ENCODE measurements at regions not wholly inside any gene's neighbourhood (a gene's known extent, or its start where the extent isn't known, plus 50 kb on each side); places are given as distances from the start of the nearest gene placed in this dataset.

DNA sequence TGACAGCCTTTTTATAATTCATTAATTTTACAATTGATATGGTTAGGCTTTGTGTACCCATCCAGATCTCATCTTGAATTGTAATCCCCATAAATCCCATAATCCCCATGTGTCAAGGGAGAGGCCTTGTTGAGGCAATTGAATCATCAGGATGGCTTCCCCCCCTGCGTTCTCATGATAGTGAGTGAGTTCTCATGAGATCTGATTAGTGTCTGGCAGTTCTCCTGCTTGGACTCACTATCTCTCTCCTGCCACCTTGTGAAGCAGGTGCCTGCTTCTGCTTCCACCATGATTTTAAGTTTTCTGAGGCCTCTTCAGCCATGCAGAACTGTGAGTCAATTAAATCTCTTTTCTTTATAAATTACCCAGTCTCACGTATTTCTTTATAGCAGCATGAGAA, 165.7 kb upstream of the GNAI1 start:
- CTCF ChIA-PET = no interaction called here

DNA sequence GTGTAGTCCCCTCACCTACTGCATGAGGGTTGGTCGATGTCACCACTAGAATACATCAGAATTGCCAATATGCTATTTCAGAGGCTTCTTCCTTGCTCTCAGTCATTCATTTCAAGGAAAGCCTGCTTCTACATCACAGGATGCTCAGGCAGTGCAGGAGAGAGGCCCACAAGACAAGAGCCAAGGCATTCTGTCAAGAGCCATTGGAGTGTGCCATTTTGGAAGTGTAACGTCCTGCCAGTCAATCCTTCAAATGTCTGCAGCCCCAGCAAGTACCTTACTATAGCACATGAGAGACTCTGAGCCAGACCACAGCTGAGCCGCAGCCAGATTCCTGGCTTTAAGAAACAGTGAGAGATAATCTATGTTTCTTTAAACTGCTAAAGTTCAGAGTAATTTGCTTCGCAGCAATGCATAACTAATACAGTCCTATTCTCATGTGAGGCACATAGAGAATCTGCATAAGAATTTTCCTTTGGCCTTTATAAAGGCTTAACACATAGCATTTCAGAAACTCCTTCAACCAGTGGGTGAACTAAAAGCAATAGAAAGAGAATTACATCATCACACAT, 166.5 kb upstream of the GNAI1 start:
- Mint-ChIP-seq H3K4me3 (no peak overlapping the region), H3K27me3 (no peaks in the 10 kb centered on the region), H3K9me3 (no peaks in the 10 kb centered on the region), H3K4me1 (no peaks in the 10 kb centered on the region), H3K36me3 (ENCODE audit: low read depth) (no peaks in the 10 kb centered on the region), H3K27ac (no peak overlapping the region)
- ChIA-PET CTCF (no interaction called here), POLR2A (no interaction called here)
- DNase-seq = no peak

More for the DNA sequence above, 165.7 kb upstream of the GNAI1 start:
- H3K27me3 Mint-ChIP-seq = no peaks in the 10 kb centered on the region
- no peaks in the 10 kb centered on the region for H3K9me3 Mint-ChIP-seq
- POLR2A ChIA-PET = no interaction called here
- no peaks in the 10 kb centered on the region for H3K36me3 Mint-ChIP-seq (ENCODE audit: low read depth)
- H3K4me1 Mint-ChIP-seq = no peaks in the 10 kb centered on the region
- no peak for DNase-seq
- no peak overlapping the region for H3K4me3 Mint-ChIP-seq
- no peak overlapping the region for H3K27ac Mint-ChIP-seq

GRCh38 chr7:79965946-79966345, 168.7 kb upstream of the GNAI1 start:
- H3K27me3 Mint-ChIP-seq = no peaks in the 10 kb centered on the region
- ChIA-PET POLR2A (no interaction called here), CTCF (no interaction called here)
- no peak overlapping the region for H3K4me3 Mint-ChIP-seq
- no peak overlapping the region for H3K27ac Mint-ChIP-seq
- H3K36me3 Mint-ChIP-seq (ENCODE audit: low read depth) = no peaks in the 10 kb centered on the region
- no peaks in the 10 kb centered on the region for H3K9me3 Mint-ChIP-seq
- no peaks in the 10 kb centered on the region for H3K4me1 Mint-ChIP-seq
- DNase-seq = no peak

DNA sequence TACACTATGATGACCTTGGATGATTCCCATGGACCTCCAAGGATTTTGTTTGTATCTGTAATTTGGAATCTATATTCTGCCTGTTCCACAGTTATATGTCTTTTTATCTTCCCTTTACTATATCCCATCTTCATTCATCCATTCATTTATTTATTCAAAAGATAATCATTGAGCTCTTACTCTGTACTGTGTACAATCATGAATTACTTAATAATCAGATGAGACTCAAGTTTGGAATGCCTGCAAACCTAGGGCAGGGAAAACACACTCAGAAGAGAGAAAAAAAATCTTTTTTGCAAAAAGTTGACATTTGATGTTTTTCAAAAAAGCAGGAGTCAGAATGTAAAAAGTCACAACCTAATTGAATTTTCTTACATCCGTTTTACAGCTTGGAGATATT, 170.2 kb upstream of the GNAI1 start:
- CTCF ChIA-PET = no interaction called here
- no peaks in the 10 kb centered on the region for H3K27me3 Mint-ChIP-seq
- no peak overlapping the region for H3K27ac Mint-ChIP-seq
- no peaks in the 10 kb centered on the region for H3K36me3 Mint-ChIP-seq (ENCODE audit: low read depth)
- POLR2A ChIA-PET = no interaction called here
- H3K9me3 Mint-ChIP-seq = no peaks in the 10 kb centered on the region
- no peak for DNase-seq
- H3K4me1 Mint-ChIP-seq = no peaks in the 10 kb centered on the region
- no peak overlapping the region for H3K4me3 Mint-ChIP-seq

DNA sequence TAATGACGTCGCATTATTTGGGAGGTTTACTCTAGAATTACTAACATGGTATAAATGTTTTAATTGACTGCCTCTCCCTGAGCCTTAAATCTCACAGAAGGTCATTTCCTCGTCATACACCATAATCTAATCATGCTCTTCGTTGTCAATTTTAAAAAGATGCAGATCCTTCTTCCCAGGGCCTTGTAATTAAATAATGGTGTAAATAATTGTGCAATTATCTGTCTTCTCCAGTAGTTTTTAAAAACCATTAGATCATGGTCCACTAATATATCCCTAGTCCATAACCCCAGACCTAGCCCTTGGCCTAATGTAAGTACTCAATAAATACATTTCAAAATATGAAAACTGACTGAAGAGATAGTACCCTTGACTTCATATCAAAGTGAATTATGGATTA, 181.5 kb upstream of the GNAI1 start:
- ChIA-PET CTCF (no interaction called here), POLR2A (no interaction called here)
- no peaks in the 10 kb centered on the region for H3K4me1 Mint-ChIP-seq
- no peaks in the 10 kb centered on the region for H3K27me3 Mint-ChIP-seq
- no peak overlapping the region for H3K27ac Mint-ChIP-seq
- H3K9me3 Mint-ChIP-seq = no peaks in the 10 kb centered on the region
- H3K36me3 Mint-ChIP-seq (ENCODE audit: low read depth) = no peaks in the 10 kb centered on the region
- H3K4me3 Mint-ChIP-seq = no peak overlapping the region
- DNase-seq = no peak

- no peak overlapping the region for H3K27ac Mint-ChIP-seq
- H3K4me3 Mint-ChIP-seq = no peak overlapping the region
- no peaks in the 10 kb centered on the region for H3K27me3 Mint-ChIP-seq
- CTCF ChIA-PET = no interaction called here
- no peak for DNase-seq
- H3K36me3 Mint-ChIP-seq (ENCODE audit: low read depth) = no peaks in the 10 kb centered on the region
- H3K9me3 Mint-ChIP-seq = peaks cover 2% of the 10 kb centered on the region
- POLR2A ChIA-PET = no interaction called here
- no peaks in the 10 kb centered on the region for H3K4me1 Mint-ChIP-seq
Observed at GRCh38 chr7:79952399-79952798, 182.2 kb upstream of the GNAI1 start.

- H3K4me3 Mint-ChIP-seq = no peak overlapping the region
- ChIA-PET POLR2A (no interaction called here), CTCF (no interaction called here)
- H3K36me3 Mint-ChIP-seq (ENCODE audit: low read depth) = no peaks in the 10 kb centered on the region
- H3K9me3 Mint-ChIP-seq = peaks cover 5% of the 10 kb centered on the region
- no peaks in the 10 kb centered on the region for H3K4me1 Mint-ChIP-seq
- no peak overlapping the region for H3K27ac Mint-ChIP-seq
- H3K27me3 Mint-ChIP-seq = no peaks in the 10 kb centered on the region
- no peak for DNase-seq
Observed at GRCh38 chr7:79951415-79951814, 183.2 kb upstream of the GNAI1 start.

GRCh38 chr7:79949778-79950177, 184.9 kb upstream of the GNAI1 start:
- H3K4me3 Mint-ChIP-seq = no peak overlapping the region
- peaks cover 5% of the 10 kb centered on the region for H3K9me3 Mint-ChIP-seq
- CTCF ChIA-PET = no interaction called here
- DNase-seq = no peak
- no peaks in the 10 kb centered on the region for H3K36me3 Mint-ChIP-seq (ENCODE audit: low read depth)
- H3K27me3 Mint-ChIP-seq = no peaks in the 10 kb centered on the region
- H3K4me1 Mint-ChIP-seq = no peaks in the 10 kb centered on the region
- POLR2A ChIA-PET = no interaction called here
- no peak overlapping the region for H3K27ac Mint-ChIP-seq

DNA sequence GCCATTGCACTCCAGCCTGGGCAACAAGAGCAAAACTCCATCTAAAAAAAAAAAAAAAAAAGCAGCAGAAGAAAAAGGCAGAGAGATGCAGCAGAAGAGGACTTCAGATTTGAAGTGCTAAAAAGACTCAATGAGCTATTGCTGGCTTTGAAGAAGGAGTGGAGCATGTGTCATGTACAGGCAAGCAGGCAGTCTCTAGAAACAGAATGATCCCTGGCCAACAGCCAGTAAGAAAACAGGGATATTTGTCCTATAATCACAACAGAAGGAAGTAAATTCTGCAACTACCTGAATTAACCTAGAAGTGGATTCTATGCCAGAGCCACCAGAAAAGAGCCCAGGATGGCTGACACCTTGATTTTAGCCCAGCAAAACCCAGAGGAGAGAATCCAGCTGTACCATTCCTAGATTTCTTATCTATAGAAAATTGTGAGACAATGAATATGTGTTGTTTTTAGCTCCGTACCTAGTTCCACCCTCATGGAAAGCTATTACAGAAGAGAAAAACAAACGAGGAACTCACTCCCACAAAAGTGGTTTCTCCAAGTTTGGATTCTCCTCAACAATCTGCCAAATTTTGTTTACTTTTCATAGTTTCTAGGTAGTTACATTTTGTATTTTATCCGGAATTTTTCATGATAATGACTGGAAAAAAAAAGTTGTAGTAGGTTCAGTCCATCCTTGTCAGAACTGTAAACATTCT, 198.2 kb upstream of the GNAI1 start:
- POLR2A ChIA-PET = no interaction called here
- Mint-ChIP-seq H3K4me1 (no peaks in the 10 kb centered on the region), H3K36me3 (ENCODE audit: low read depth) (no peaks in the 10 kb centered on the region), H3K27ac (no peak overlapping the region), H3K4me3 (no peak overlapping the region), H3K9me3 (no peaks in the 10 kb centered on the region), H3K27me3 (peaks cover 2% of the 10 kb centered on the region)
- DNase-seq = no peak
- CTCF ChIA-PET = interaction anchor here (0.6 kb wide), 1 partner anchor 1488 kb away, joined by 3 read pairs; no protein-coding TSS in a partner anchor

- Mint-ChIP-seq H3K9me3 (no peaks in the 10 kb centered on the region), H3K27me3 (peaks cover 2% of the 10 kb centered on the region), H3K4me3 (no peak overlapping the region), H3K27ac (no peak overlapping the region), H3K36me3 (ENCODE audit: low read depth) (no peaks in the 10 kb centered on the region), H3K4me1 (no peaks in the 10 kb centered on the region)
- POLR2A ChIA-PET = no interaction called here
- CTCF ChIA-PET = no interaction called here
- DNase-seq = no peak
Observed at GRCh38 chr7:79934727-79935126, 199.9 kb upstream of the GNAI1 start.

DNA sequence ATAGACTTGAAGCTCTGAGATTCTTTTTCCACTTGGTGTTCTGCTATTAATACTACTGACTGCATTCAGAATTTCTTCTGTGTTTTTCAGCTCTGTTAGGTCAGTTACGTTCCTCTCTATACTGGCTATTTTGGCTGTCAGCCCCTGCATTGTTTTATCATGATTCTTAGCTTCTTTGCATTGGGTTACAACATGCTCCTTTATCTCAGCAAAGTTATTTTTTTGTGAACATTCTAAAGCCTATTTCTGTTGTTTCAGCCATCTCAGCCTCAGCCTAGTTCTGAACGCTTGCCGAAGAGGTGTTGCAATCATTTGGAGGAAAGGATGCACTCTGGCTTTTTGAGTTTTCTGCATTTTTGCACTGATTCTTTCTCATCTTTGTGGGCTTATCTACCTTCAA, 201.5 kb upstream of the GNAI1 start:
- Mint-ChIP-seq H3K36me3 (ENCODE audit: low read depth) (no peaks in the 10 kb centered on the region), H3K27ac (no peak overlapping the region), H3K4me3 (no peak overlapping the region), H3K4me1 (no peaks in the 10 kb centered on the region), H3K9me3 (no peaks in the 10 kb centered on the region), H3K27me3 (peaks cover 2% of the 10 kb centered on the region)
- ChIA-PET CTCF (no interaction called here), POLR2A (no interaction called here)
- DNase-seq = no peak

GRCh38 chr7:79930604-79931003, 204.0 kb upstream of the GNAI1 start:
- POLR2A ChIA-PET = no interaction called here
- no peaks in the 10 kb centered on the region for H3K4me1 Mint-ChIP-seq
- no peaks in the 10 kb centered on the region for H3K36me3 Mint-ChIP-seq (ENCODE audit: low read depth)
- peaks cover 2% of the 10 kb centered on the region for H3K27me3 Mint-ChIP-seq
- no peaks in the 10 kb centered on the region for H3K9me3 Mint-ChIP-seq
- H3K27ac Mint-ChIP-seq = no peak overlapping the region
- CTCF ChIA-PET = no interaction called here
- DNase-seq = no peak
- no peak overlapping the region for H3K4me3 Mint-ChIP-seq

DNA sequence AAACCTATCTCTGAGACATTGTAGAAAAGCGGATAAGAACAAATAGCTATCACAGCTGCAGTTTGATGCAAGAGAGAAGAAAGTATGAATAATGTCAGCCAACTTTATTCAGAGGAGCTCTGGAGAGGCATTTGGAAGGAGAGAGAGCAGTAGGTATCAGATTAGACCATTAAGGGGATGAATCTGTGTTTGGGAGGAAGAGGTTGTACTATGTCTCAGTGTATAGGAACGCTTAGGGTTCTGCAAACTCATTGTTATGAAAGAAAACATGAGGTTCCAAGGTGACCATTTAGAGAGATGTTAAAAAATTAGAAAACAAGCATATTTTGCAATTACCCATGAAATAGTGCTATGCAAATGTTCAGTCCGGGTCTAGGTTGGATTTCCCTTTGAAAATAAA, 207.5 kb upstream of the GNAI1 start:
- Mint-ChIP-seq H3K27ac (no peak overlapping the region), H3K27me3 (no peaks in the 10 kb centered on the region), H3K9me3 (peaks cover 5% of the 10 kb centered on the region), H3K4me1 (no peaks in the 10 kb centered on the region), H3K36me3 (ENCODE audit: low read depth) (no peaks in the 10 kb centered on the region), H3K4me3 (no peak overlapping the region)
- CTCF ChIA-PET = no interaction called here
- POLR2A ChIA-PET = no interaction called here
- no peak for DNase-seq

DNA sequence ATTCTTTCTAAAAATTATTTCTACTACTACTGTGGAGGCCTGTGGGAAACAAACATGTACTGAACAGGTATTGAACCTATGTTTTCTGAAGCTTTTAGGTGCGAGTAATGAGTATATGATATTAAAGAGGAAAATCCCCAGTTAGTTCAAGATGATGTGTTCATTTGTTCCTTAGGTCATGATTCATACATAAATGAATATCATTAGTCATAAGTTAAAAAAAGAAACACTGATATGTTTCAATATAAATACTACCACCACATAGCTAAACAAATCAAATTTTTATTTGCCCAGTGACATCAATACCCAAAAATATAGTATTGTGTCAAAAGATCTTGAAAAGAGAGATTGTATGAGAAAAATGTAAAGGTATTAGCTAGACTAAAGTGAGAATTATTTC, 210.7 kb upstream of the GNAI1 start:
- H3K27me3 Mint-ChIP-seq = no peaks in the 10 kb centered on the region
- H3K4me3 Mint-ChIP-seq = no peak overlapping the region
- H3K27ac Mint-ChIP-seq = no peak overlapping the region
- no peaks in the 10 kb centered on the region for H3K36me3 Mint-ChIP-seq (ENCODE audit: low read depth)
- DNase-seq = no peak
- CTCF ChIA-PET = interaction anchor here (0.5 kb wide), 1 partner anchor 1107 kb away, joined by 6 read pairs; no protein-coding TSS in a partner anchor
- H3K4me1 Mint-ChIP-seq = no peaks in the 10 kb centered on the region
- POLR2A ChIA-PET = no interaction called here
- peaks cover 5% of the 10 kb centered on the region for H3K9me3 Mint-ChIP-seq

Data from activated CD4-positive, alpha-beta T cell treated with anti-CD3 and anti-CD28 coated beads, Interleukin-2, amount 10 ng/mL, durations not matched to agents 7 days and 5 days (primary cell).